ENCODE measurements at regions not wholly inside any gene's neighbourhood (a gene's known extent, or its start where the extent isn't known, plus 50 kb on each side); places are given as distances from the start of the nearest gene placed in this dataset.

GRCh38 chr2:406231-406630 lies 118.3 kb upstream of the ALKAL2 start:
- no peak overlapping the region for H3K27ac ChIP-seq
- H3K9me3 ChIP-seq: peaks cover 0 to 11% (median 0%) of the 10 kb centered on the region in 3 donors
- H3K27me3 ChIP-seq: no peaks in the 10 kb centered on the region
- no peak for ATAC-seq
- TF ChIP-seq CTCF (IDR thresholded peaks at IDR 0.05): no peak
- no peak for TF ChIP-seq POLR2A (IDR thresholded peaks at IDR 0.05)
- 76 to 85% methylated on average over 4 of the region's 4 CpGs for WGBS, 2 donors
- H3K4me3 ChIP-seq: no peak overlapping the region
- no peaks in the 10 kb centered on the region for H3K36me3 ChIP-seq (replicated peaks in 1 of 2; ENCODE audit: insufficient read depth in 1 of 2, low read depth in 2 of 2)
- H3K4me1 ChIP-seq: no peaks in the 10 kb centered on the region
- no peak for DNase-seq
- intact Hi-C loops (cut with DNase I): no loop called here

GRCh38 chr2:404581-404980 lies 116.7 kb upstream of the ALKAL2 start:
- H3K4me1 ChIP-seq: no peaks in the 10 kb centered on the region
- no peaks in the 10 kb centered on the region for H3K27me3 ChIP-seq
- no peak for TF ChIP-seq POLR2A (IDR thresholded peaks at IDR 0.05)
- no peak overlapping the region for H3K4me3 ChIP-seq
- H3K36me3 ChIP-seq (replicated peaks in 1 of 2; ENCODE audit: insufficient read depth in 1 of 2, low read depth in 2 of 2): no peaks in the 10 kb centered on the region
- H3K9me3 ChIP-seq: peaks cover 0 to 11% (median 0%) of the 10 kb centered on the region in 3 donors
- 68 to 71% methylated on average over 2 of the region's 2 CpGs for WGBS, 2 donors
- intact Hi-C loops (cut with DNase I): no loop called here
- DNase-seq (no peak), ATAC-seq (no peak)
- no peak overlapping the region for H3K27ac ChIP-seq

- no peaks in the 10 kb centered on the region for H3K27me3 ChIP-seq
- H3K36me3 ChIP-seq (replicated peaks in 1 of 2; ENCODE audit: insufficient read depth in 1 of 2, low read depth in 2 of 2): no peaks in the 10 kb centered on the region
- H3K9me3 ChIP-seq: peaks cover 0 to 11% (median 0%) of the 10 kb centered on the region in 3 donors
- ATAC-seq: no peak
- no peak for TF ChIP-seq CTCF (IDR thresholded peaks at IDR 0.05)
- H3K27ac ChIP-seq: no peak overlapping the region
- H3K4me3 ChIP-seq: no peak overlapping the region
- no peaks in the 10 kb centered on the region for H3K4me1 ChIP-seq
- intact Hi-C loops (cut with DNase I): no loop called here
- no peak for DNase-seq
Measured at GRCh38 chr2:403682-404081, 115.8 kb upstream of the ALKAL2 start.

- H3K27me3 ChIP-seq: no peaks in the 10 kb centered on the region
- peaks cover 0 to 11% (median 0%) of the 10 kb centered on the region in 3 donors for H3K9me3 ChIP-seq
- H3K4me3 ChIP-seq: no peak overlapping the region
- H3K4me1 ChIP-seq: no peaks in the 10 kb centered on the region
- 78 to 81% methylated on average over 3 of the region's 3 CpGs for WGBS, 2 donors
- no peaks in the 10 kb centered on the region for H3K36me3 ChIP-seq (replicated peaks in 1 of 2; ENCODE audit: insufficient read depth in 1 of 2, low read depth in 2 of 2)
- TF ChIP-seq CTCF (IDR thresholded peaks at IDR 0.05) (no peak), POLR2A (IDR thresholded peaks at IDR 0.05) (no peak)
- no peak overlapping the region for H3K27ac ChIP-seq
- intact Hi-C loops (cut with DNase I): no loop called here
- no peak for DNase-seq
- no peak for ATAC-seq
Measured at GRCh38 chr2:402721-403120, 114.8 kb upstream of the ALKAL2 start.

- Histone ChIP-seq H3K27ac (peak overlapping the region in 1 of 4 donors; percentile 50), H3K4me3 (no peak overlapping the region), H3K27me3 (no peaks in the 10 kb centered on the region), H3K9me3 (peaks cover 0 to 11% (median 0%) of the 10 kb centered on the region in 3 donors), H3K4me1 (no peaks in the 10 kb centered on the region), H3K36me3 (replicated peaks in 1 of 2; ENCODE audit: insufficient read depth in 1 of 2, low read depth in 2 of 2) (no peaks in the 10 kb centered on the region)
- no peak for ATAC-seq
- TF ChIP-seq CTCF (IDR thresholded peaks at IDR 0.05) (no peak), POLR2A (IDR thresholded peaks at IDR 0.05) (no peak)
- 94 to 95% methylated on average over 3 of the region's 3 CpGs for WGBS, 2 donors
- intact Hi-C loops (cut with DNase I): no loop called here
- no peak for DNase-seq
Measured at GRCh38 chr2:402206-402605, 114.3 kb upstream of the ALKAL2 start.

All from body of pancreas (tissue), 4 donors.